ENCODE measurements at regions not wholly inside any gene's neighbourhood (a gene's known extent, or its start where the extent isn't known, plus 50 kb on each side); places are given as distances from the start of the nearest gene placed in this dataset.

GRCh38 chr11:114811971-114812370 lies 133.6 kb downstream of the NXPE2 start:
- peaks cover 18% of the 10 kb centered on the region for H3K27me3 Mint-ChIP-seq (ENCODE audit: low read depth)
- DNase-seq (ENCODE audit: low spot score in 2 of 2, unreplicated experiment in 2 of 2) = no peak
- TF ChIP-seq CTCF (IDR thresholded peaks at IDR 0.05; ENCODE audit: unreplicated experiment) = no peak
- H3K4me1 Mint-ChIP-seq = no peaks in the 10 kb centered on the region
- no peaks in the 10 kb centered on the region for H3K36me3 Mint-ChIP-seq
- H3K4me3 Mint-ChIP-seq = no peak overlapping the region
- peaks cover 4% of the 10 kb centered on the region for H3K9me3 Mint-ChIP-seq
- H3K27ac Mint-ChIP-seq = no peak overlapping the region

- Mint-ChIP-seq H3K27ac (no peak overlapping the region), H3K36me3 (no peaks in the 10 kb centered on the region), H3K4me1 (no peaks in the 10 kb centered on the region), H3K9me3 (peaks cover 3% of the 10 kb centered on the region), H3K27me3 (ENCODE audit: low read depth) (peaks cover 16% of the 10 kb centered on the region), H3K4me3 (no peak overlapping the region)
- TF ChIP-seq CTCF (IDR thresholded peaks at IDR 0.05; ENCODE audit: unreplicated experiment) = no peak
- DNase-seq (ENCODE audit: low spot score in 2 of 2, unreplicated experiment in 2 of 2) = no peak
Measured at GRCh38 chr11:114812733-114813132, 134.4 kb downstream of the NXPE2 start.

GRCh38 chr11:114813189-114813718 lies 134.9 kb downstream of the NXPE2 start:
- H3K36me3 Mint-ChIP-seq = no peaks in the 10 kb centered on the region
- TF ChIP-seq CTCF (IDR thresholded peaks at IDR 0.05; ENCODE audit: unreplicated experiment) = no peak
- H3K4me3 Mint-ChIP-seq = no peak overlapping the region
- no peak overlapping the region for H3K27ac Mint-ChIP-seq
- H3K4me1 Mint-ChIP-seq = no peaks in the 10 kb centered on the region
- no peaks in the 10 kb centered on the region for H3K9me3 Mint-ChIP-seq
- H3K27me3 Mint-ChIP-seq (ENCODE audit: low read depth) = peaks cover 13% of the 10 kb centered on the region
- no peak for DNase-seq (ENCODE audit: low spot score in 2 of 2, unreplicated experiment in 2 of 2)

- Mint-ChIP-seq H3K4me3 (no peak overlapping the region), H3K36me3 (no peaks in the 10 kb centered on the region), H3K4me1 (no peaks in the 10 kb centered on the region), H3K27ac (no peak overlapping the region), H3K27me3 (ENCODE audit: low read depth) (peaks cover 21% of the 10 kb centered on the region), H3K9me3 (no peaks in the 10 kb centered on the region)
- no peak for DNase-seq (ENCODE audit: low spot score in 2 of 2, unreplicated experiment in 2 of 2)
- TF ChIP-seq CTCF (IDR thresholded peaks at IDR 0.05; ENCODE audit: unreplicated experiment) = no peak
Measured at GRCh38 chr11:114815176-114815575, 136.8 kb downstream of the NXPE2 start.

GRCh38 chr11:114815761-114816160 lies 137.4 kb downstream of the NXPE2 start:
- TF ChIP-seq CTCF (IDR thresholded peaks at IDR 0.05; ENCODE audit: unreplicated experiment) = no peak
- no peak overlapping the region for H3K27ac Mint-ChIP-seq
- H3K36me3 Mint-ChIP-seq = no peaks in the 10 kb centered on the region
- no peak for DNase-seq (ENCODE audit: low spot score in 2 of 2, unreplicated experiment in 2 of 2)
- no peaks in the 10 kb centered on the region for H3K4me1 Mint-ChIP-seq
- H3K9me3 Mint-ChIP-seq = no peaks in the 10 kb centered on the region
- H3K4me3 Mint-ChIP-seq = no peak overlapping the region
- peaks cover 24% of the 10 kb centered on the region for H3K27me3 Mint-ChIP-seq (ENCODE audit: low read depth)

GRCh38 chr11:114816791-114817190 lies 138.5 kb downstream of the NXPE2 start:
- Mint-ChIP-seq H3K27ac (no peak overlapping the region), H3K27me3 (ENCODE audit: low read depth) (peaks cover 27% of the 10 kb centered on the region), H3K9me3 (no peaks in the 10 kb centered on the region), H3K4me1 (no peaks in the 10 kb centered on the region), H3K36me3 (no peaks in the 10 kb centered on the region), H3K4me3 (no peak overlapping the region)
- DNase-seq (ENCODE audit: low spot score in 2 of 2, unreplicated experiment in 2 of 2) = no peak
- no peak for TF ChIP-seq CTCF (IDR thresholded peaks at IDR 0.05; ENCODE audit: unreplicated experiment)
